Mesothelial cell of epicardium (in vitro differentiated cells): ENCODE measurements at regions not wholly inside any gene's neighbourhood (a gene's known extent, or its start where the extent isn't known, plus 50 kb on each side); places are given as distances from the start of the nearest gene placed in this dataset.
"Not testable (repeated sequence)": the region's sequence is repeated elsewhere in the genome, so short reads cannot be mapped to it uniquely, and the experiment has no call there.

ENCODE experiments used
- DNase-seq, 2 experiments: peaks; one replicate each; pipeline ENCODE4 v3.0.0; 2021; ENCODE audit warnings: low spot score in 2 of 2; ENCODE audit not compliant: unreplicated experiment in 2 of 2
- H3K27ac Mint-ChIP-seq: 2 replicates; pipeline ENCODE4 v1.8.0; 2021; ENCODE audit warnings: mixed read lengths
- H3K27me3 Mint-ChIP-seq: 2 replicates; pipeline ENCODE4 v1.8.0; 2021; ENCODE audit warnings: low read depth, mixed read lengths
- H3K36me3 Mint-ChIP-seq: 2 replicates; pipeline ENCODE4 v1.8.0; 2021; ENCODE audit warnings: mixed read lengths
- H3K4me1 Mint-ChIP-seq: 2 replicates; pipeline ENCODE4 v1.8.0; 2021; ENCODE audit warnings: mixed read lengths
- H3K4me3 Mint-ChIP-seq: 2 replicates; pipeline ENCODE4 v1.8.0; 2021; ENCODE audit warnings: mild to moderate bottlenecking, moderate library complexity, mixed read lengths
- H3K9me3 Mint-ChIP-seq: 2 replicates; pipeline ENCODE4 v1.8.0; 2021; ENCODE audit warnings: mixed read lengths
- TF ChIP-seq, protein P1 (sequence below): fragments of 200-600 bp; sonication (generic); IDR thresholded peaks from one replicate; pipeline ENCODE4 v1.5.0; 2021; ENCODE audit warnings: antibody characterized with exemption; ENCODE audit not compliant: unreplicated experiment

DNA sequence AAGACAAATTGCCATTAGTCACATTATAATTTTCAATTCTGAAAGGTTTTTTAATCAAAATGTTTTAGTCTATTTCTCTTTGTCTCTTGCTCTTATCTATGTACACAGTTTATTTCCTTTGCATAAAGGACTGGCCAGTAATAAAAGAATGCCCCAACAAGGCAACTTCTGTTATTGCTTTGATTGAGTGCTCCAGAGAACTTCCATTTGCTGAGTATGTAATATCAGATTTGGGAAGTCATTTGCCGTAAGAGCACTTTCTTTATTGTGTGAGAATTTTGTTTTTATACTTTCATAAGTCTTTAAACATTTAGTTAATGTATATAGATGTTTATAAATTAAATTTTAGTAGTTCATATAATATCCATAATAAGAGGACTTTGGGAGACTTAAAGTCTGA lies 1140.4 kb downstream of the PCDH9 start:
- Mint-ChIP-seq H3K4me3 (no peak overlapping the region), H3K4me1 (peaks cover 9% of the 10 kb centered on the region), H3K27ac (no peak overlapping the region), H3K36me3 (peaks cover 1% of the 10 kb centered on the region), H3K9me3 (peaks cover 7% of the 10 kb centered on the region), H3K27me3 (no peaks in the 10 kb centered on the region)
- TF ChIP-seq, protein P1, sequence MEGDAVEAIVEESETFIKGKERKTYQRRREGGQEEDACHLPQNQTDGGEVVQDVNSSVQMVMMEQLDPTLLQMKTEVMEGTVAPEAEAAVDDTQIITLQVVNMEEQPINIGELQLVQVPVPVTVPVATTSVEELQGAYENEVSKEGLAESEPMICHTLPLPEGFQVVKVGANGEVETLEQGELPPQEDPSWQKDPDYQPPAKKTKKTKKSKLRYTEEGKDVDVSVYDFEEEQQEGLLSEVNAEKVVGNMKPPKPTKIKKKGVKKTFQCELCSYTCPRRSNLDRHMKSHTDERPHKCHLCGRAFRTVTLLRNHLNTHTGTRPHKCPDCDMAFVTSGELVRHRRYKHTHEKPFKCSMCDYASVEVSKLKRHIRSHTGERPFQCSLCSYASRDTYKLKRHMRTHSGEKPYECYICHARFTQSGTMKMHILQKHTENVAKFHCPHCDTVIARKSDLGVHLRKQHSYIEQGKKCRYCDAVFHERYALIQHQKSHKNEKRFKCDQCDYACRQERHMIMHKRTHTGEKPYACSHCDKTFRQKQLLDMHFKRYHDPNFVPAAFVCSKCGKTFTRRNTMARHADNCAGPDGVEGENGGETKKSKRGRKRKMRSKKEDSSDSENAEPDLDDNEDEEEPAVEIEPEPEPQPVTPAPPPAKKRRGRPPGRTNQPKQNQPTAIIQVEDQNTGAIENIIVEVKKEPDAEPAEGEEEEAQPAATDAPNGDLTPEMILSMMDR: no peak
- DNase-seq: no peak

DNA sequence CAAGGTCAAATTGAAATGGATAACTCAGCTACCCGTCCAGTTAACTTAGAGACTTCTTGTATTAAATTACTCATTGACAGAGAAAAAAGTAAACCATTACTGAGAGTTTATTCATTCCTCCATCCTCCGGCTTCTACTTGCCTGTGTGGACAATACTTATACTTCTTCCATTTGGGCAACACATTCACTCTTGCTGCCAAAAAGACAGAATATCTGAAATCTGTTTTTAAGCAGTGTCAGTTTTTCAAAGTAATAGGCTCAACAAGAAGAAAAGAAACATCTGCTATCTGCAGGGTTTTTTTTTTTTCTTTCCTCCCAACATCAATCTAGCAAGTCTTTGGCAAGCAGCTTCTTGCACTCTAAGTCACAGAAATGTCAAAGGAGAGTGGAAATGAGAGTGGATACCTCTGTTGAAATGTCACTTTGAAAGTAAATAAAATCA lies 1142.8 kb downstream of the PCDH9 start:
- TF ChIP-seq, protein P1: no peak
- peaks cover 9% of the 10 kb centered on the region for H3K4me1 Mint-ChIP-seq
- no peak for DNase-seq

DNA sequence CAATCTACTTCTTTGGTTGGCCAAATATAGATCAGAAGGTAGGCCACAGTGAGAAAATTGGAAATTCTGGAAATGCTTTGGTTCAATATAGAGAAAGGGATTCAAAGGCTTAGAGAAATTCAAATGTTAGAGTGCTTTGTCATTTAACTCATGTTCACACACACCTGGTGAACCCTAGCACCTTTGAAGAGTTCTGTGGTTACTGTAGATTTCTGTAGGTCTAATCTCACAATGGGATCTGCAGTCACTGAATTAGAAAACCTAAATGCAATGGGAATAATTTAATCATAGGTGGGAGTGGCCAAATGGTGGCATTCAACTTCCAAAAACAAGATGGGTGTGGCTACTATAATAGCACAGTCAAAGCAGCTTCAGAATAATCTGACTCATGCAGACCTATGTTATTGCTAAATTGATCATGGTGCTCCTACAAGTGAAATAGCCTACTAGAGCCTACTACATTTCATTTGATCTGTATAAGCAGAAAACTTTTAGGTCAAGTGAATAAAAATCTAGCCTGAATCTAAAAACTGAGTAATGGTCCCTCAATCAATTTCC lies 1152.9 kb downstream of the PCDH9 start:
- H3K4me3 Mint-ChIP-seq: no peak overlapping the region
- no peak for DNase-seq

More for the DNA sequence above, 1142.8 kb downstream of the PCDH9 start:
- no peaks in the 10 kb centered on the region for H3K9me3 Mint-ChIP-seq
- no peaks in the 10 kb centered on the region for H3K27me3 Mint-ChIP-seq
- H3K27ac Mint-ChIP-seq: no peak overlapping the region
- H3K36me3 Mint-ChIP-seq: no peaks in the 10 kb centered on the region
- no peak overlapping the region for H3K4me3 Mint-ChIP-seq

DNA sequence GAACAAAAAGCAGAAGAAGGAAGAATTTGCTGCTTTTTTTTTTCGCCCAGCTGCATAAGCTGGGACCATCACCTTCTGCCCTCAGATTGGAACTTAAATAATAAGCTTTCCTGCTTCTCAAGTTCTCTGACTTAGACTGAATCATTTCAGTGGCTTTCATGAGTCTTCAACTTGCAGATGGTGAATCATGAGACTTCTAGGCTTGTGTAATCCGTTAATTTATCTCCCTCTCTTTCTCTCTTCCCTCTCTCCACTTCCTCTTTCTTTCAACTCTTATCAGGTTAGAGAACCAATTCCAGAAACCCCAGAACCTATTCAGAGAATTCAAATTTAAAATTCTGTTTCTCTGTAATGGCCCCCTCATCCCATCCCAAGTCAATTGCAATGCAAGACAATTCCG lies 1153.7 kb downstream of the PCDH9 start:
- Mint-ChIP-seq H3K36me3 (no peaks in the 10 kb centered on the region), H3K27ac (no peak overlapping the region), H3K27me3 (no peaks in the 10 kb centered on the region), H3K9me3 (peaks cover 9% of the 10 kb centered on the region), H3K4me3 (no peak overlapping the region), H3K4me1 (no peaks in the 10 kb centered on the region)
- TF ChIP-seq, protein P1: no peak
- DNase-seq: no peak

More for the DNA sequence above, 1152.9 kb downstream of the PCDH9 start:
- Mint-ChIP-seq H3K4me1 (no peaks in the 10 kb centered on the region), H3K27me3 (no peaks in the 10 kb centered on the region), H3K36me3 (no peaks in the 10 kb centered on the region), H3K9me3 (peaks cover 9% of the 10 kb centered on the region), H3K27ac (no peak overlapping the region)
- TF ChIP-seq, protein P1: no peak

DNA sequence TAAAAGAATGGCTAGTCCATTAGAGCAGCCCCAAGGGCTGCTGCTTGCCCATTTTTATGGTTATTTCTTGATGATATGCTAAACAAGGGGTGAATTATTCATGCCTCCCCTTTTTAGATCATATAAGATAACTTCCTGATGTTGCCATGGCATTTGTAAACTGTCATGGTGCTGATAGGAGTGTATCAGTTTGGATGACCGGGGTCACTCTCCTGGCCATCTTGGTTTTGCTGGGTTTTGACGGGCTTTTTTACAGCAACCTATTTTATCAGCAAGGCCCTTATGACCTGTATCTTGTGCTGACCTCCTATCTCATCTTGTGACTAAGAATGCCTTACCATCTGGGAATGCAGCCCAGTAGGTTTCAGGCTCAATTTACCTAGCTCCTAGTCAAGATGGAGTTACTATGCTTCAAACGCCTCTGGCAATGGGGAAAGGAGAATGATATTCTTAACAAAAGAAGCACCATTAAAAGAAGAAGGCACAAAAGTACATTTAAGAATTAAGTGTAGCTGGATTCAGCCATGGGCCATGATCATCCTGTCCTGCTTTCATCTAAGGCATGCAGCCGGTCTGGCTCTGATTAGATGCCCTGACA lies 1156.0 kb downstream of the PCDH9 start:
- Mint-ChIP-seq H3K27me3 (no peaks in the 10 kb centered on the region), H3K4me1 (peaks cover 5% of the 10 kb centered on the region), H3K9me3 (peaks cover under 1% of the 10 kb centered on the region), H3K27ac (no peak overlapping the region), H3K4me3 (no peak overlapping the region), H3K36me3 (no peaks in the 10 kb centered on the region)
- DNase-seq: no peak
- TF ChIP-seq, protein P1: no peak

DNA sequence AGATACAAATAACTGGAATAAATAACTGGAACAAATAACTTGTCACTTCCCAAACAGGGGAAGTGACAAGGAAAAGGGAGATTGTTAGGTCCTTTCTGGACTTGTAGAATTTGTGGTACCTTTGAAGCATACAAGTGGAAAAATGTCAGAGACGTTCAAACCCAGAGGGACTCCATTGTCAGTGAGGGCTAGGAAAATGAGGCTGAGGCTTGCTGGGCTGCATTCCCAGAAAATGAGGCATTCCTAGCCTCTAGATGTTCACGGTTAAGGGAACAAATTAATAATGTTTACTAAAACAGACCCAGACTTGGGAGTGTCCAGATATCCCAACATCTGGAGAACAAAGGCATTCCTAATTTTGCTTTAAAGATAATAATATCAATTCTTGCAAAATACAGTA lies 1158.0 kb downstream of the PCDH9 start:
- not testable (repeated sequence) for H3K36me3 Mint-ChIP-seq, DNase-seq, H3K4me1 Mint-ChIP-seq, H3K27me3 Mint-ChIP-seq, H3K27ac Mint-ChIP-seq, H3K4me3 Mint-ChIP-seq, H3K9me3 Mint-ChIP-seq
